ENCODE measurements at regions not wholly inside any gene's neighbourhood (a gene's known extent, or its start where the extent isn't known, plus 50 kb on each side); places are given as distances from the start of the nearest gene placed in this dataset.

DNA sequence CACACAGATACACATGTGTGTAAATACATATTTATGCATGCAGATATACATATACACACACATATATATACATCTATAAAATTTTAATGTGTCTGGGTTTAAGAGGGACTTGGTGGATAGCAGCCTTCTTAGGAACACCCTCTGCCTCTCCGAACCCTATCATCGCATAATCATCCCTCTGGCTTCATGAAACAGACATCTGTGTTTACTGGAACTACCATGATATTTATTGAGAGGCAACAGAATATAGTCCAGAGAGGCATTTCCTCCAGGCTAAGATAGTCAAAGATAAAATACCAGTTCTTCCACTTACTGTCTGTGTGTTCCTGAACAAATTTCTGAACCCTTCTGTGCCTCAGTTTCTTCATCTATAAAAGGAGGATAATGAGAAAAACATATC, 239.0 kb upstream of the FANCL start:
- H3K27me3 ChIP-seq (ENCODE audit: insufficient read depth, poor library complexity, severe bottlenecking) = no peaks in the 10 kb centered on the region
- no peak overlapping the region for H3K27ac ChIP-seq (replicated peaks)
- H3K4me3 ChIP-seq (replicated peaks; ENCODE audit: insufficient read depth, low read length) = no peak overlapping the region
- DNase-seq (ENCODE audit: low read depth in 1 of 2, low spot score in 1 of 2) = no peak
- TF ChIP-seq, protein P1, sequence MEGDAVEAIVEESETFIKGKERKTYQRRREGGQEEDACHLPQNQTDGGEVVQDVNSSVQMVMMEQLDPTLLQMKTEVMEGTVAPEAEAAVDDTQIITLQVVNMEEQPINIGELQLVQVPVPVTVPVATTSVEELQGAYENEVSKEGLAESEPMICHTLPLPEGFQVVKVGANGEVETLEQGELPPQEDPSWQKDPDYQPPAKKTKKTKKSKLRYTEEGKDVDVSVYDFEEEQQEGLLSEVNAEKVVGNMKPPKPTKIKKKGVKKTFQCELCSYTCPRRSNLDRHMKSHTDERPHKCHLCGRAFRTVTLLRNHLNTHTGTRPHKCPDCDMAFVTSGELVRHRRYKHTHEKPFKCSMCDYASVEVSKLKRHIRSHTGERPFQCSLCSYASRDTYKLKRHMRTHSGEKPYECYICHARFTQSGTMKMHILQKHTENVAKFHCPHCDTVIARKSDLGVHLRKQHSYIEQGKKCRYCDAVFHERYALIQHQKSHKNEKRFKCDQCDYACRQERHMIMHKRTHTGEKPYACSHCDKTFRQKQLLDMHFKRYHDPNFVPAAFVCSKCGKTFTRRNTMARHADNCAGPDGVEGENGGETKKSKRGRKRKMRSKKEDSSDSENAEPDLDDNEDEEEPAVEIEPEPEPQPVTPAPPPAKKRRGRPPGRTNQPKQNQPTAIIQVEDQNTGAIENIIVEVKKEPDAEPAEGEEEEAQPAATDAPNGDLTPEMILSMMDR (IDR thresholded peaks at IDR 0.05; ENCODE audit: insufficient read depth, low read length) = no peak
- TF ChIP-seq SPI1 (IDR thresholded peaks at IDR 0.05; ENCODE audit: borderline replicate concordance, low read depth) (no peak), GABPA (IDR thresholded peaks at IDR 0.05; ENCODE audit: low read depth) (no peak), POLR2AphosphoS5 (IDR thresholded peaks at IDR 0.05; ENCODE audit: low read depth) (no peak)
- TF ChIP-seq, protein P2, sequence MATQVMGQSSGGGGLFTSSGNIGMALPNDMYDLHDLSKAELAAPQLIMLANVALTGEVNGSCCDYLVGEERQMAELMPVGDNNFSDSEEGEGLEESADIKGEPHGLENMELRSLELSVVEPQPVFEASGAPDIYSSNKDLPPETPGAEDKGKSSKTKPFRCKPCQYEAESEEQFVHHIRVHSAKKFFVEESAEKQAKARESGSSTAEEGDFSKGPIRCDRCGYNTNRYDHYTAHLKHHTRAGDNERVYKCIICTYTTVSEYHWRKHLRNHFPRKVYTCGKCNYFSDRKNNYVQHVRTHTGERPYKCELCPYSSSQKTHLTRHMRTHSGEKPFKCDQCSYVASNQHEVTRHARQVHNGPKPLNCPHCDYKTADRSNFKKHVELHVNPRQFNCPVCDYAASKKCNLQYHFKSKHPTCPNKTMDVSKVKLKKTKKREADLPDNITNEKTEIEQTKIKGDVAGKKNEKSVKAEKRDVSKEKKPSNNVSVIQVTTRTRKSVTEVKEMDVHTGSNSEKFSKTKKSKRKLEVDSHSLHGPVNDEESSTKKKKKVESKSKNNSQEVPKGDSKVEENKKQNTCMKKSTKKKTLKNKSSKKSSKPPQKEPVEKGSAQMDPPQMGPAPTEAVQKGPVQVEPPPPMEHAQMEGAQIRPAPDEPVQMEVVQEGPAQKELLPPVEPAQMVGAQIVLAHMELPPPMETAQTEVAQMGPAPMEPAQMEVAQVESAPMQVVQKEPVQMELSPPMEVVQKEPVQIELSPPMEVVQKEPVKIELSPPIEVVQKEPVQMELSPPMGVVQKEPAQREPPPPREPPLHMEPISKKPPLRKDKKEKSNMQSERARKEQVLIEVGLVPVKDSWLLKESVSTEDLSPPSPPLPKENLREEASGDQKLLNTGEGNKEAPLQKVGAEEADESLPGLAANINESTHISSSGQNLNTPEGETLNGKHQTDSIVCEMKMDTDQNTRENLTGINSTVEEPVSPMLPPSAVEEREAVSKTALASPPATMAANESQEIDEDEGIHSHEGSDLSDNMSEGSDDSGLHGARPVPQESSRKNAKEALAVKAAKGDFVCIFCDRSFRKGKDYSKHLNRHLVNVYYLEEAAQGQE (IDR thresholded peaks at IDR 0.05; ENCODE audit: insufficient replicate concordance, low read depth) = no peak

DNA sequence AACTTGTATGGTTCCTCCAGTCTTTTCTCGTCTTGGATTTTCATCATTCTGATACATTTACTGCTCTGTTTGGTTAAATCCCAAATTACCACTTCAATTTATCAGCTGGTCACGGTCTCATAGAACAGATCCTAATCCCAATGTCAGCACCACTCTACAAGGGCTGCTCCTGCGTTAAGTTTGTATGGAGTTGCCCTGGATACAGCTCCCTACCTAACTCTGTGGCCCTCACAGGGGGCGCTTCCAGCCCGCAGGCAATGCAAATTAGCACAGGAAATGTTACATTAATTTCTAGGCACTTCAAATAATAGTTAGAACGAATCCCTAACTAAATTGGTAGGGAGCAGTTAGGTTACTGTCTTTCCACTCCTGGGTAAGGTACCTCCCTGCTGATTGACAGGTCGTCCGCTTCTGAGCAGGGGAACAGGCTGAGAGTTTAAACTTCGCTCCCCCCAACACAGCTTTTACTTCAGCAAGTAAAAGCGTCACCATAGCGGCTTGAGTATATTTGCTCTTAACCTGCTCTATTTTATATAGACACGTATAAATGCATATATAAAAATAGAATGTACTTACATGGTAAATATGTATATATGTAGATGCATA, 238.5 kb upstream of the FANCL start:
- Histone ChIP-seq H3K27me3 (ENCODE audit: insufficient read depth, poor library complexity, severe bottlenecking) (no peaks in the 10 kb centered on the region), H3K27ac (replicated peaks) (no peak overlapping the region), H3K4me3 (replicated peaks; ENCODE audit: insufficient read depth, low read length) (no peak overlapping the region)
- no peak for DNase-seq (ENCODE audit: low read depth in 1 of 2, low spot score in 1 of 2)
- TF ChIP-seq SPI1 (IDR thresholded peaks at IDR 0.05; ENCODE audit: borderline replicate concordance, low read depth) = no peak

DNA sequence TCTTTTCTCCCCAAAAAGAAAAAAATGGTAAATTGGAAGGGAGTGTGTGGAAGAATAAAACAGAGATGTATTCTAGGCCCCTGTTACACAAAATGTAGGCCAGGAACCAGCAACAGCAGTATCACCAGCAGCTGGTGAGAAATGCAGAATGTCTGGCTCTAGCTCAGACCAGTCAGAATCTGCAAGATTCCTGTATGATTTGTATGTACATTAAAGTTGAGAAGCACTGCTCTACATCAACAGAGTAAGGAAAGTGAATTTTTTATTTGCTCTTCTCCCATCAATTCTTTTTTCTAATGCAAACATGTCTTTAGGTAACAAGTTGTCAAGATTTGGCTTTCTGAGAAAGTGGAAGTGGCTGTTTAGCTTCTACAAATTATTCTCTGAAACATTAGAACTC, 235.4 kb upstream of the FANCL start:
- H3K27me3 ChIP-seq (ENCODE audit: insufficient read depth, poor library complexity, severe bottlenecking) = no peaks in the 10 kb centered on the region
- TF ChIP-seq, protein P2 (IDR thresholded peaks at IDR 0.05; ENCODE audit: insufficient replicate concordance, low read depth) = no peak
- TF ChIP-seq SPI1 (IDR thresholded peaks at IDR 0.05; ENCODE audit: borderline replicate concordance, low read depth) (no peak), POLR2AphosphoS5 (IDR thresholded peaks at IDR 0.05; ENCODE audit: low read depth) (no peak), GABPA (IDR thresholded peaks at IDR 0.05; ENCODE audit: low read depth) (no peak)
- TF ChIP-seq, protein P1 (IDR thresholded peaks at IDR 0.05; ENCODE audit: insufficient read depth, low read length) = no peak
- H3K4me3 ChIP-seq (replicated peaks; ENCODE audit: insufficient read depth, low read length) = no peak overlapping the region
- DNase-seq (ENCODE audit: low read depth in 1 of 2, low spot score in 1 of 2) = no peak
- H3K27ac ChIP-seq (replicated peaks) = no peak overlapping the region

DNA sequence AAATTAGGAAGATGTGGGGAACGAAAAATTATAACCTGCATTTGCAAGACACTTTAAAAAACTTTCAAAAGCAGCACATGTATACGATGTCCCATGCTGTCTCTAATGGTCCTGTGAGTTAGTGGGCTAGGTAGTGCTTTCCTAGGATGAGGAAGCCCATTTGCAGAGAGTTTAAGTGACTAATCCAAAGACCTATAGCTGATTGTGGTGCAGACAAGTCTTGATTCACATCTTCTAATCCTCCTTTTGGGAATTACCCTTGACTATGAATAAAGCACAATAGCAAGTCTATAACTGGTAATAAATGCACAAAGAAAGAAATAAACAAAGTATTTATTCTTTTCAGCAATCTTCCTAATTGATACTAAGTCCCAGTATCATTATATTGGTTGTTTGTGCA, 234.6 kb upstream of the FANCL start:
- Histone ChIP-seq H3K4me3 (replicated peaks; ENCODE audit: insufficient read depth, low read length) (no peak overlapping the region), H3K27ac (replicated peaks) (no peak overlapping the region), H3K27me3 (ENCODE audit: insufficient read depth, poor library complexity, severe bottlenecking) (no peaks in the 10 kb centered on the region)
- TF ChIP-seq, protein P1 (IDR thresholded peaks at IDR 0.05; ENCODE audit: insufficient read depth, low read length) = no peak
- TF ChIP-seq SPI1 (IDR thresholded peaks at IDR 0.05; ENCODE audit: borderline replicate concordance, low read depth) = no peak
- TF ChIP-seq, protein P2 (IDR thresholded peaks at IDR 0.05; ENCODE audit: insufficient replicate concordance, low read depth) = no peak
- no peak for TF ChIP-seq POLR2AphosphoS5 (IDR thresholded peaks at IDR 0.05; ENCODE audit: low read depth)
- TF ChIP-seq GABPA (IDR thresholded peaks at IDR 0.05; ENCODE audit: low read depth) = no peak
- DNase-seq (ENCODE audit: low read depth in 1 of 2, low spot score in 1 of 2) = no peak

Measured in HL-60 (cell line).